RWPE1 (cell line): ENCODE measurements at regions not wholly inside any gene's neighbourhood (a gene's known extent, or its start where the extent isn't known, plus 50 kb on each side); places are given as distances from the start of the nearest gene placed in this dataset.

Experiments used
- CTCF ChIA-PET: fragments of 350-600 bp; sonication (Branson Sonifier 250); formaldehyde crosslinking; extraction: SDS; loops from one replicate; lab custom pipeline; 2021; lab: Yijun Ruan, JAX
- POLR2A ChIA-PET: fragments of 400-600 bp; formaldehyde crosslinking; extraction: SDS; loops from one replicate; lab custom pipeline; 2020; ENCODE audit warnings: antibody characterized with exemption; ENCODE audit not compliant: low non-redundant PET; lab: Yijun Ruan, JAX
- DNase-seq: peaks from one replicate; pipeline ENCODE4 v3.0.0; 2012; ENCODE audit warnings: low spot score
- H3K27ac ChIP-seq: fragments of 450-650 bp; 2 replicates; pipeline ENCODE4 v1.5.1; 2017
- CTCF ChIP-seq: fragments of 450-650 bp; conservative IDR thresholded peaks from 2 replicates; pipeline ENCODE4 v1.5.1; 2017; ENCODE audit warnings: low read depth, mild to moderate bottlenecking

GRCh38 chr11:112770033-112770432 lies 191.2 kb upstream of the NCAM1 start:
- ChIA-PET POLR2A (no interaction called here), CTCF (interaction anchor here (0.6 kb wide), 1 partner anchor 231 kb away, joined by 3 read pairs; no protein-coding TSS in a partner anchor)
- H3K27ac ChIP-seq = no peak overlapping the region
- TF ChIP-seq CTCF = no peak
- no peak for DNase-seq

- TF ChIP-seq CTCF = no peak
- POLR2A ChIA-PET = no interaction called here
- H3K27ac ChIP-seq = no peak overlapping the region
- CTCF ChIA-PET = interaction anchor here (0.6 kb wide), 1 partner anchor 231 kb away, joined by 3 read pairs; no protein-coding TSS in a partner anchor
- no peak for DNase-seq
Observed at GRCh38 chr11:112770487-112770886, 190.7 kb upstream of the NCAM1 start.

- ChIA-PET POLR2A (no interaction called here), CTCF (no interaction called here)
- H3K27ac ChIP-seq = no peak overlapping the region
- no peak for DNase-seq
- TF ChIP-seq CTCF = no peak
Observed at GRCh38 chr11:112771851-112772250, 189.4 kb upstream of the NCAM1 start.

GRCh38 chr11:112773264-112773663 lies 188.0 kb upstream of the NCAM1 start:
- POLR2A ChIA-PET = no interaction called here
- TF ChIP-seq CTCF = no peak
- DNase-seq = no peak
- no peak overlapping the region for H3K27ac ChIP-seq
- CTCF ChIA-PET = interaction anchor here (0.9 kb wide), 1 partner anchor 516 kb away, joined by 6 read pairs; no protein-coding TSS in a partner anchor

- TF ChIP-seq CTCF = no peak
- no peak overlapping the region for H3K27ac ChIP-seq
- ChIA-PET POLR2A (no interaction called here), CTCF (no interaction called here)
- DNase-seq = no peak
Observed at GRCh38 chr11:112776834-112777233, 184.4 kb upstream of the NCAM1 start.

- CTCF ChIA-PET = interaction anchor here (0.6 kb wide), 1 partner anchor 528 kb away, joined by 3 read pairs; no protein-coding TSS in a partner anchor
- no peak for DNase-seq
- H3K27ac ChIP-seq = no peak overlapping the region
- no peak for TF ChIP-seq CTCF
- POLR2A ChIA-PET = no interaction called here
Observed at GRCh38 chr11:112777283-112777751, 183.9 kb upstream of the NCAM1 start.
